ENCODE measurements at regions not wholly inside any gene's neighbourhood (a gene's known extent, or its start where the extent isn't known, plus 50 kb on each side); places are given as distances from the start of the nearest gene placed in this dataset.

DNA sequence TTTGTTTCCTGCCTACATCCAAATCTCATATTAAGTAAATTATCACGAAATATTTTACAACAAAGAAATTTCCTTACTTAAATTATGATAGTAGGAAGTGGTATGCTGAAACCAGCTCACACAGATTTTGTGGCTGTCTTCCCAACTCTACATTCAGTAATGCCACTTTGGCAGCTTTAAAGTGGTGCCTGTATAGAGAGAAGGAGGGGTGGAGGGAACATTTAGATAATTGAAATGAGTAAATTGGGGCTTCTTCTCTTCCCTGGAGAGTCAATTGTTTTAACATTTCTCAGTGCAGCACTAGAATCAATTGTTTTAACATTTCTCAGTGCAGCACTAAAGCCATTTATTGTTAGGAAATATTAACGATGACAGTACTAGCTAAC lies 1323.1 kb downstream of the PCDH7 start:
- Histone ChIP-seq H2BK15ac (ENCODE audit: low read length) (no peak overlapping the region), H2AK5ac (ENCODE audit: low read depth, low read length) (no peak overlapping the region), H3K4me2 (ENCODE audit: insufficient read depth in 1 of 2, low read depth in 2 of 2, low read length in 2 of 2) (no peak overlapping the region), H3K4me3 (ENCODE audit: extremely low read depth in 1 of 4, insufficient read depth in 2 of 4, low read depth in 3 of 4, low read length in 4 of 4) (no peak overlapping the region), H4K8ac (ENCODE audit: extremely low read depth, insufficient read depth, low read length) (no peak overlapping the region), H3K23me2 (ENCODE audit: low read depth, low read length) (no peaks in the 10 kb centered on the region), H3K36me3 (ENCODE audit: control insufficient read depth in 2 of 4, insufficient read depth in 4 of 4, low read length in 3 of 4) (no peaks in the 10 kb centered on the region), H3K9ac (replicated peaks in 1 of 4; ENCODE audit: extremely low read depth in 1 of 4, low read depth in 3 of 4, low read length in 3 of 4) (no peak overlapping the region), H2BK12ac (ENCODE audit: low read depth, low read length) (no peak overlapping the region), H2AFZ (ENCODE audit: low read length) (no peak overlapping the region), H4K5ac (ENCODE audit: insufficient read length, low read depth, low read length) (no peak overlapping the region), H3K56ac (replicated peaks; ENCODE audit: insufficient read length, low read depth, low read length) (no peak overlapping the region), H3K27me3 (replicated peaks in 1 of 4; ENCODE audit: control insufficient read depth in 3 of 4, extremely low read depth in 1 of 4, insufficient read depth in 3 of 4, low read length in 3 of 4) (no peaks in the 10 kb centered on the region), H3K4ac (replicated peaks; ENCODE audit: insufficient read length, low read depth, low read length) (no peak overlapping the region), H2BK5ac (ENCODE audit: low read depth, low read length) (no peak overlapping the region), H3K18ac (ENCODE audit: extremely low read depth, low read length) (no peak overlapping the region), H2BK20ac (ENCODE audit: low read length) (no peak overlapping the region), H3K23ac (ENCODE audit: insufficient read length) (no peak overlapping the region), H3K27ac (ENCODE audit: low read depth, low read length) (no peak overlapping the region), H4K20me1 (replicated peaks in 1 of 2; ENCODE audit: control insufficient read depth in 1 of 2, insufficient read depth in 2 of 2, low read length in 2 of 2) (no peaks in the 10 kb centered on the region), H3K4me1 (replicated peaks in 1 of 4; ENCODE audit: control insufficient read depth in 3 of 4, insufficient read depth in 4 of 4, low read length in 3 of 4) (no peaks in the 10 kb centered on the region), H3K79me1 (ENCODE audit: low read depth, low read length) (no peaks in the 10 kb centered on the region), H3K14ac (ENCODE audit: insufficient read length) (no peak overlapping the region), H3K9me3 (ENCODE audit: insufficient read depth in 2 of 2, low read depth in 1 of 2, low read length in 1 of 2) (no peaks in the 10 kb centered on the region), H3K79me2 (ENCODE audit: control insufficient read depth in 1 of 2, insufficient read depth in 2 of 2, low read length in 2 of 2) (no peaks in the 10 kb centered on the region), H2BK120ac (replicated peaks; ENCODE audit: low read depth, low read length) (no peak overlapping the region), H4K91ac (replicated peaks; ENCODE audit: insufficient read length, low read length) (no peak overlapping the region)
- TF ChIP-seq SP4 (IDR thresholded peaks at IDR 0.05; ENCODE audit: low read length) (no peak), RBBP5 (IDR thresholded peaks at IDR 0.05; ENCODE audit: borderline replicate concordance, low read depth, low read length) (no peak), NRF1 (IDR thresholded peaks at IDR 0.05; ENCODE audit: low read depth, low read length) (no peak), FOSL1 (IDR thresholded peaks at IDR 0.05; ENCODE audit: insufficient read depth, low read depth, low read length) (no peak), ZNF274 (IDR thresholded peaks at IDR 0.05; ENCODE audit: borderline replicate concordance, extremely low read depth, low read length) (no peak)
- DNase-seq (ENCODE audit: low read depth in 1 of 2, low spot score in 2 of 2), result no peak
- ChIA-PET POLR2A (ENCODE audit: partially characterized antibody) (no interaction called here), CTCF (ENCODE audit: partially characterized antibody) (interaction anchor here (1.2 kb wide), 1 partner anchor 252 kb away, joined by 3 read pairs; no protein-coding TSS in a partner anchor)
- WGBS, 2 experiments (ENCODE audit: extremely low coverage in 1 of 2, insufficient coverage in 1 of 2, insufficient read length in 1 of 2, insufficient replicate concordance in 2 of 2, low coverage in 1 of 2, low lambda C conversion rate in 2 of 2, missing lambda C conversion rate in 1 of 2), result 93% methylated on average over 2 of the region's 2 CpGs; no CpG with 5 or more reads in 1 of the 2 experiments
- no peak for FAIRE-seq
